OCI-M2 (cell line): ENCODE measurements at regions not wholly inside any gene's neighbourhood (a gene's known extent, or its start where the extent isn't known, plus 50 kb on each side); places are given as distances from the start of the nearest gene placed in this dataset.

Source experiments
- DNase-seq: peaks from one replicate; lab custom pipeline; 2025; ENCODE audit not compliant: unreplicated experiment; lab: John Stamatoyannopoulos, UW

DNA sequence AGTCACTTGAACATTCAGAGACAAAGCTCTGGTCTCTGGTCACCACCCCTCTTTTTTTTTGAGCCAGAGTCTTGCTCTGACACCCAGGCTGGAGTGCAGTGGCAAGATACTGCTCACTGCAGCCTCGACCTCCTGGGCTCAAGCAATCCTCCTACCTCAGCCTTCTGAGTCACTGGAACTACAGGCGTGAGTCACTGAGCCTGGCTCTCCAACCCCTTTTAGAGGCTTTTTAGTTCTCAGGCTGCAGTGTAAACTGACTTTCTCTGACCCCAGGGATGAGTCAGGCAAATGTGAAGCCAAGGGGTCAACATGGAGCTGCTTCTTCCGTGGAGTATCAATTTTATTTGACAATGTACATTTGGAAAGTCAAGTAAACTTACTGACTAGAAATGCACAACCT is 229.2 kb downstream of the PTTG2 start:
- DNase-seq = no peak

DNA sequence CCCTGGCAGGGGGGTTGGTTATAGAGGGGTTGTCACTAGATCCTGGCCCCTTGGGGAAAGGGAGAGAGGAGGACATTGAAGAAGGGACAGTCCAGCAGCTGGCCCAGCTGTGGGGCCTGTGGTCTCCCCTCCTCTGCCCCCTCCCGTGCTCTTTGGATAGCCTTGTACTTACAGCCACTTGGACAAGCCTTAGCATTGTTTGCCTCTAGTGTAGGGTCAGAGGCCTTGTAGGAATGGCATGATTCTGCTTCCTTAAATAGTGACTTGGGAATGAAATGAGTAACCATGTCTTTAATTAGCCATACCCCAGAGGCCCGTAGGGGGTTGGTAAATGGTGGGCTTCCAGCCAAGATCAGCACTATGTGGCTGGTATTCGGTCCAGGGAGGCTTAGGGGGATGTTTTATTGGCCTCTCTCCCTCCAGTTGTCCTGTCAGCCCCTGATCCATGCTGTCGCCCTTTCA is 230.6 kb downstream of the PTTG2 start:
- DNase-seq = no peak

DNA sequence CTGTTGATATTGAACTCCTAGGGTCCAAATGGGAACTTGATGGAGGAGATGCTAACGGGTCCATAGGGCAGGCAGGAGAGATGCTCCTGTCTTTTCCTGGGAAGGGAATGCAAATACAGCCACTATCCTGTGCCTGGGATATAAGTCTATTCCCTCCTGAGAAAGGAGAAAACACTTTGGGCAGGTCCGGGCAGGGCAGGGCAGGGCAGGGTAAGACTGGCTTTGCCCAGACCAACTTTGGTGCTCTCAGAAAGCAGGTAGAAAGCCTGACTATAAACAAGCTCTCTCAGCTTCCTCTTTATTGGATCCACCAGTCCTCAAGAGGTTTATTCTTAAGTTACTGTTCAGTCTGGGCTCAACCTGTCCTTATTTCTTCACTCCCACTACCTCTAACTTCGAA is 232.3 kb downstream of the PTTG2 start:
- DNase-seq = no peak

DNA sequence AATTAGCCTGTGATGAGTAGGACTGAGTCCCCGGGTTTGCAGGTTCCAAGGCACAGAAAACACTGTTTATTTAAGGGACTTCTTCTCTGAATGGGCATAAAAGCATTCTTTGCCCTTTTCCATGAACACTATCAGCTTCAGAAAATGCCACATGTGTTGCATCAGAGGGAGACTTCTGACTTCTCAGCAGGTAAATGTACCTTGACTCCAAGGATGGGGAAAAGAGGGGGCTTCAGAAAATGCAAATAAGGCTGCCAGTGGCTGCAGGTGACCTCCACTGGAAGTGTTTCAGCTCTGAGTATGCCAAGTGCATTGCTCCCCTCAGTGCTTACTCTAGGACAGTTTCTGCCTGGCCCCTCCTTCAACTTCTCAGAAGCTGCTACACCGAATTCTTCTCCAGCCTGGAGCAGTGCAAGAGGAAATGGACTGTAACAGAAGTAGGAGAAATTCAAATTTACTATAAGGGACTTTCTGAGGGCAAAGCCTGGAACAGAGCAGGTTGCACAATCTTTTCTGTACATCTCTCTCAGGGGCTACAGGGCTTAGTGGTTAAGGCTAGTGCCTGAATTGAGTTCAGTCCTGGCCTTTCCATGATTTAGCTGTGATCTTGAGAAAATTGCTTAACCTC is 233.2 kb downstream of the PTTG2 start:
- no peak for DNase-seq

DNA sequence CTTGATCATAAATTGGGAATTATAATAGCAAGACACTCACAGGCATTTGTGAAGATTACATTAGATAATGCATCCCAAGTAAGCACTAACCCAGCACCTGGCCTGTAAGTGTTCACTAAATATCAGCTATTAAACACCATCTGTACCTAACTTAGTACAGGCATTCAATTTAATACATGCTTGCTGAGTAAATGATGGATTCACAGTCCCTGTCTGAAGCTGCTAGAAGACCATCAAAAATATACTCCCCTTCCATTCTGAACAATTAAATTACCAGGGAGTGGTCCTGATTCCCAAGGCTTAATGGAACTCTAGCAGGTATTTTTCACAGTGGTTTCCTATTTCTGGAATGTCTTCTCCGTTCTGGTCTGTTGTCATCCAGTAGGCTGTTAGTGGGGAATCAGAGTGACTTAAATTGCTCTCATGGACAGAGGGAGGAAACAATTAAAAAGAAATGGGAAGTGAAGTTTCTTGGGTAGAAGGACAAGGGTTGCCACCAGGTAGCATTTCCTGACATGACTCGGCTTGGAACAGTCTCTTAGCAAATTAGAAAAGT is 233.9 kb downstream of the PTTG2 start:
- DNase-seq = no peak

DNA sequence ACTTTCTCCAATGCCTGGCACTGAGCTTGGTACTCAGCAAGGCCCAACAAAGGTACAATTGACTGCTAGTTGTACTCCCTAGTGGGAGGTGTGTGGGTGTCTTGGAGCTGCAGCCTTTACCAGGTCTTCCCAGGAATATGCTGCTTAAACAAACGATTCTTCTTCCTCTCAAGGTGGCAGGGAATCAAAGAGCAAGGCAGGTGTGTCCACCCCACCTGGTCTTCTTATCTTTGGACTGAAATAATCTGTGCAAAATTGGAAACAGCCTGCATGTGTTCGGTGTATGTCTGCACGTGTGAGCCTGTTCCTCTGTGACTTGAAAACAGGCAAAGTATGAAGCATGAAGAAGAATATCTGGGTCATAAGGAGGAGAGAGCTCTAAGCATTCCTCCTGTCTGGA is 235.3 kb downstream of the PTTG2 start:
- DNase-seq = no peak

DNA sequence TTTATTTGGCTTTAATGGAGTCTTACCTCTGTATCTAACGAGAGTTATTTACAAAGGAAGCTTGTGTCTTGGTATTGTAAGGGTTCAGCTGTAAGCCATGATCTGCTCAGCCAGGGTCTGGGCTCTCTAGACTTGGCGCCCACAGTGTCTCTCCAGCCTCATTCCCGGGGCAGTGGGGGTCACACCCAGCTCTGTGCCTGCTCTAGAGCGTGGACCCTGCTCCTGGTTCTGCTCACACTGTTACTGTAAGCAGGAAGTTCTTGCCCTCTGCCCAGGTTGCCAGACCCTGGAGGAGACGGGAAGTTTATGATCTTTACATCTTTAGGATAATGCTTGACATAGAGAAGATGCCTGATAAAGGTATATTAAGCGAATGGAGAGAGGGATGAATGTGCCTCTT is 235.7 kb downstream of the PTTG2 start:
- no peak for DNase-seq

DNA sequence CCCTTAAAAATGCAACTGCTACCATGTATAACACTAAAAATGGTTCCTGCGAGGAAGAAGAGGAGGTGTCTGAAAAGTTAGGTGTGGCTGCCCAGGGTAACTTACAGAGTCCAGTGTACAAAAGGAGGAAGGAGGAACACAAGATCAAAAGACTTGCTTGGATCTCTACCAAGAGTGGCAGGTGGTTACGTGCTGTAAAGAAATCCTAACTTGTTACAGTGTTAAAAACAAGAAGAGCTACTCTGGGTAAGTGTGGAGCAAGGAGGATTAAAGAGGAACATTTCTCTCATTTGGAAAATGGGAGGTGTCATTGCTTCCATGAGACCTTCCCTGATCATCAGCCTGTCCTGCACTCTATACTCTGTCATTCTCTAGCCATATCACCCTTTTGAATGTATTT is 242.0 kb downstream of the PTTG2 start:
- DNase-seq = no peak

DNA sequence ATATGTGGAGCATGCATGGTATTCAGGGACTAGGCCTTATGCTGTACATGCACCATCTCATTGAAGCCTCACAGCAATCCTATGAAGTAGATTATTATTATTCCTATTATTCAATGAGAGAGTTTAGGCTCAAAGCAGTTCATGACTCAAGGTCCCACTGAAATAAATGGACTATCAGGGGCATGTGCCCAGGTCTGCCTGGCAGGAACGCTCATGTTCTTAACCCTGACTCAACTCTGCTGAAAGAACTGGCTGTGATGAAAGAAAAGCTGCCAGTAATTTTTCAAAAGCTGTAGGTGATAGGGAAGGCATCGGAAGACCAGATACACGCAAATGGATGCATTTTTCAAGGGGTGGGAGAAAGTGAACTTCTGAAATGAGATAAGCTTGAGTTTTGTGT is 243.4 kb downstream of the PTTG2 start:
- DNase-seq = no peak

DNA sequence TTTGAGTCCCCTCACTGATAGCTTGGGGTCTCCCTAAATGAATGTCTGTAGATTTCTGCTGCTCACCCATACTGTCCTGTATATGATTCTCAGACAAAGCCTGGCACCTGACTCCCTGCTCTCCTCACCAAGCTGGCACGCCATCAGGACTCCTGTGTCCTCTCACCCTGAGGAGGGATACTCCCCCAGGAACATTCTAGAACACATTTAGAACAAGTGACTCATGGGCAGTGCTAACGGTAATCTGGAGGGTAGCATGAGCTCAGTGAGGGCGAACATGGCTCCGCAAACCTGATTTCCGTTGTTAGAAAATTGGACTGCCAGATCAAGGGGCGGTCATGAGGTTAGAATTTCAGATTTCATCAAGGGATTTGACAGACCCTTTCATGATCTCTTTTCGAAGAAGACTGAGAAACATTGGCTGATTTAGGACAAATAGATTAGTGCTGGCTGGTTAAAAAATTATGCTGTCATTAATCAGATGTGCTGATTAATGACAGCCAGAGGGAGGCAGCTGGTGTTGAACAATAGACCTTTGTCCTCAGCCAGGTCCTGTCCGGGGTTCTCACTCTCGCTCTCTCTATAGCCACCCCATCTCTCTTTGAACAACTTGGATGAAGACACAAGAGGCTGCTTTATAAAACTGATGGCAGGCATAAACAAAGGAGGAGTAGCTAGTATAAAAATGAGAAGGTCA is 244.3 kb downstream of the PTTG2 start:
- DNase-seq = no peak

DNA sequence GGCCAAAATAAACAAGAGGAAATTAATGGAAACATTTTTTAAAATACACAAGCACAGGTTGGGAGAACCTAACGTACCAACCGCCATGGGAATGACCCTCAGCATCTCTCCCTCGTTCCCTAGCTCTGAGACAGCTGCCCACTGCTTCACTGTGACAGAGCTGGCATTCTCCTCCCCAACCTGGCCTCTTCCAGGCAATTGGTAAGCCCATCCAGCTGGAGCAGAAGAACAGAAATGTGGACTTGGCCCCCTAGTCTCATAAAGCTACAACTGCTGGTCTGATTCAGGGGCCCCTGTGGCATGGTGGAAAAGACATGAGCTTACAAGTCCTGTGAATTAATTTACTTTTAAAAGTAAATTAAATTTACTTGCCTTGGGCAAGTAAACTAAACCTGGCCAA is 245.1 kb downstream of the PTTG2 start:
- no peak for DNase-seq

DNA sequence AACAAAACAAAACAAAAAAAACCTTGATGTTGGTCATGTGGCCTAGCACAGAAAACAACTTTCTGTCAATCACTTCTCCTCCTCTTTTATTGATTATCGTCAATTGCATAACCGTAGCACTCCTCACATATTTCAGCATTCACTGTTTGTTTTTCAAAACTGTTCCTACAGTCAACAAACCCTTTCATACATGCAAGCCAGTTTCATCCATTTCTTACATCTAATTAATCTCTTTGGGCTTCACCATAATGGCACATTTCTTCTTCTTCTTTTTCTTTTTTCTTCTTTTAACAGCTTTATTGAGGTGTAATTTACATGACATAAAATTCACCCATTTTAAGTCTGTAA is 246.9 kb downstream of the PTTG2 start:
- no peak for DNase-seq

DNA sequence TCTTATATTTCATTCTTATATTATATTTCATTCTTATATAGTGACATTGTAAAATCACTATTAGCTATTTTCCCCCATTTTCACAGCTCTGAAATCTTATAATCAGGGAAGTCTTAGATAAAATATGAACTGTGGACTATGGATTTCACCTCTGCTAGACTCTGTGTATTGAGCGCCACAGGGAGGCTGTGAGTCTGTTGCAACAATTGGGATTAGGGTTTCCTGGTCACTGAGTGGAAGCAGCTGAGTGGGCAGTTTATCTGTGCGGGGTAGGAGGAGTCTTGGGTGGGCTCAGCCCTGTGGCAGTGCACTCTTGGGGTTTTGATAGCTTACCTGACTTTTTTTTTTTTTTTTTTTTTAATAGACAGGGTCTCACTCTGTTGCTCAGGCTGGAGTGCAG is 249.5 kb downstream of the PTTG2 start:
- DNase-seq = no peak

DNA sequence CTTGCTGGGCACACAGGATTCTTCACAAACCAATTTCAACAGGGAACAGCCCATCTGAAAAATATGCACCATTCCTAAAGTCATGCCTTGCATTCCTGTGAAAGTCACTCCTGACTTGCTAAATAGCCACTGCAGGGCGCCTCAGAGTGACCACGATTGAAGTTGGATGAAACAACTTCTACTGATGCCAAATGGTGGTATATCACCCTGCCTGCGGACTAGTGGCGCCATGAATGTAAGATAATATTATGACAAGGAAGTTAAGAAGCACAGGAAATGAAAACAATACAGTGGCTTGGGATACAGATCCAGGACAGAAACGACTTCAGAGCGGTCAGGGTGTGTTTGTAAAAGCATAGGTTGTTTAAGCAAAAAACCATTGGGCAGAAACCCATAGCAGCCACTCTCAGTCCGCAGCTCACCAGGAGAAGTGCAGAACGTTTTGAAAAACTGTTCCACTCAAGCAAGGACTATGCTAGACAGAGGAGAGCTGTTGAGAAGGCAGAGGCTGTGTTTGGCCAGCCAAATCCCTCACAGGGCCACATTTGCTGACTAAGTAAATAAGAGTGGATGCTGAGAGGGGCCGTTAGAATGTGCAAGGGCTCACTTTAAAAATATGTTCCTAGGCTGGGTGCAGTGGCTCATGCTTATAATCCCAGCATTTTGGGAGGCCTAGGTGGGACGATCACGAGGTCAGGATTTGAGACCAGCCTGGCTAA is 250.4 kb downstream of the PTTG2 start:
- DNase-seq = no peak

DNA sequence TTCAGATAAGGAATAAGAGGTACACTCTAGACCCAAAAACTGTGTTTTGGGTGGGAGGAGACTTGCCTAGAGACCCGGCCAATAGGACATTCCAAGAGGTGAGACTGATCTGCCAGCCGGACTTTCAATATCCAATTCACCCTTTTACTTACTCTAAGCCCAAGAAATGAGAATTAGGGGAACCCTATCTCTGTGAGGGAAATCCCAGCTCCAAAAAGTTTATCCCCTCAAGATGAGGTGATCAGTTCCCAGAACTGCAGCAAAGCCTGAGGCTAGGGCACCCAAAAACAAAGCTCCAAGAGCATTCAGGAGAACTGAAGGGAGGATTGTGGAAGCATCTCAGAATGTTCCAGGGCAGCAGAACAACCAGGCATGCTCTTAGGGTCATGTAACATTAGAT is 251.7 kb downstream of the PTTG2 start:
- no peak for DNase-seq

DNA sequence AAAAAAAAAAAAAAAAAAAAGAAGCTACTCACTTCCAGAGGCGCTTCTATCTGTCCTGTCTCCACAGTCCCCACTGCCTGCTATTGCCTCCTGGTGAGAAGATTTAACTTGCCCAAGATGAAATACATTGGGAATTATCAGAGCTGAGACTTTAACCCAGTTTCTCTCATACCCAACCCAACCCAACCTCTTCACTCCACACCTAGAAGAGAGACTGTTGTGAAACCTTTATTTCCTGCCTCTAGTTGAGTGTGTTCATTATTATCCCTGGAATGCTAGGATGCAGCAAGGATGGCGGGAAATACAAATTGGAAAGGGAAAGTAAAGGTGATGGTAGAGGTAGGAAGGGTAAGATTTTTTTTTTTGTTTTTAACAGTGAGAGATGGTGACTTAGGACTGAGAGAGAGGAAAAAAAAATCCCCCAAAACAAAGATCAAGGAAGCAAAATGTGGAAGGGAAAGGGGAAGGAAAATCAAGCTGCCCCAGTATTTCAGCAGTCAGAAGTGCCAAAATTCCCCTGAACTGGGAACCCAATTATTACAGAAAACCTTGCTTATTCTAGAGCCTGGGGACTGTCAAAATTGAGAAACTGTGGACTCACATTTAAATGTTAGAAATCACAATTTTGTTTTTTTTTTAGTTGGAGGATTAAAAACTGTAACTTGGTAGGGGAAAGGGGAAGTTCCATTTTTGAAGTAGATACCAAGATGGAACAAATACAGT is 253.0 kb downstream of the PTTG2 start:
- DNase-seq = no peak

DNA sequence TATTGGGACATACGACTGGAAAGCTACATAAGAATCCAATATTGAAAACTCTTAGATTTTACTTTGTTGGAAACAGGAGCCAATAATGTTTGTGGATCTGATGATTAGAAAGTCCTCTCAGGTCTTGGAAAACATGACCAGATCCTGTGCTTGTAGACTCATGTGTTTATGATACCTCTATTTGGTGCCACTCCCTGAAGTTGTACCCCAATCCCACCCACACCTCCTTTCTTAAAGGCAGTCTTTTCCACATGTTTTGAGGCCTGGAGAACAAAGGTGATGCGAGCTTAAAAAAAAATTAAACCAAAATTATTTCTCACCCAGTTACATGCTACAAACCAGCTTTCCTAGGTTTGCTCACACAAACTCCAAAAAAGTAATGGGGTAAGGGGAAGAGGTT is 262.7 kb downstream of the PTTG2 start:
- DNase-seq = no peak

DNA sequence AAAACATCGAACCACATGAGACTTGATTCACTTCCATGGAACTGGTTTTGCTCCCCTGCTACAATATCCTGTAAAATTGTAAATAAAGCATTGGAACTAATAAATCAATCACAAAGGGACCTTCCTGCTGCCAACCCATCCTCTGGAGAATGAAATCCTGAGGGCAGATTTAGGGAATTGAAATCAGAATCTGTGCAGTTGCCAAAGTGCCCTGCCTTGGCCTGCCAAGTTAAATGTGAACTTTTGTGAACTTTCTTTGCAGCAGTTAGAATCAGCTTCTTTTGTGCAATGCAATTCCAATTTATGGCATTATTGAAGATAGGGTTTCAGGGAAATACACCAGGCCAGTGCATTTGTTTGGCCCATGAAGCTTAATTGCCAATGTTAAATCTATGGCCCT is 263.1 kb downstream of the PTTG2 start:
- no peak for DNase-seq

DNA sequence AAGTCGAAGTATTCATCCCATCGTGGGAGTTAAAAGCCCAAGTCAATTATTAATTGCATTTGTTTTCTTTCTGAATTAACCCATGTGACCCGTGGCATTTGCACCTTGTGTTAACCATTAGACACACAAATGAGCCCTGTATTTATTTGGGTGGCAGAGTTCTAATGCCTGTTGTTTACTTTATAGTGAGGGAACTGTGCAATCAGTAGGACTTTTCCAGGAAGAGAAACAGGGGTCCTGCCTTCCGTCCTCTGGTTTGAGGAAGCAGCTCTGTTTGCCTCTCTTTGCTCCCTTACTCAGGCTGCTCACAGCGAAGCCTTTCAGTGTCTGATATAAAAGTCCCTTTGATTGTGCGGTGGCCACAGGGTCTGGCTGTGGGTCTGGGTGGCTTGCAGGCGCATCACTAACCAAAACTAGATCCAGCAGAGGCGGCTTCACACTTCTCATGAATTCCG is 263.6 kb downstream of the PTTG2 start:
- no peak for DNase-seq

DNA sequence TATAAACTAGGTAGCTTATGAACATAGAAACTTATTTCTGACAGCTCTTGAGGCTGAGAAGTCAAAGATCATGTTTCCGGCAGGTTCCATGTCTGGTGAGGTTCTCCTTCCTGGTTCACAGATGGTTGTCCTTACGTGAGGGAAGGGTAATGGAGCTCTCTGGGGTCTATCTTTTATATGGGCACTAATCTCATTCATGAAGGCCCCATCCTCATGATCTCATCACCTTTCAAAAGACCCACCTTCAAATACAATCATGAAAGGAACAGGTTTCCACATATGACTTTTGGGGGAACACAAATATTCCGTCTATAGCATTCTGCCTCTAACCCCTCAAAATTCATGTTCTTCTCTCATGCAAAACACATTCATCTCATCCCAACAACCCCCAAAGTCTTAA is 264.7 kb downstream of the PTTG2 start:
- no peak for DNase-seq

DNA sequence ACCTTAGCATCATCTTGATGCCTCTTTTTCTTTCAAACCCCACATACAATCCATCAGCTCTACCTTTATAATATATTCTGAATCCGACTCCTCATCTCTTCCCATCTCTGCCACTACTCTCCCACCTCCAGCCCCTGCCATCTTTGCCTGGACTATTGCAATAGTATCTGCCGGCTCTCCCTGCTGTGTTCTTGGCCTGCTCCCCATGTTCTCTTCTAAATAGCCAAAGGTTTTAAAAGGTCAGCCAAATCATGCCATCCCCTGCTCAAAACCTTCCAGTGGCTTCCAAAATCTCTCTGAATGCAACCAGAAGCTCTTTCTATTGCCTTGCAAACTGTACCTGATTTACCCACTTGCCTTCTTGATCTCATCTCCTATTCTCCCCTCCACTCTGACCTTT is 266.0 kb downstream of the PTTG2 start:
- no peak for DNase-seq
